Head of caudate nucleus (tissue), 42 donors: ENCODE measurements at regions not wholly inside any gene's neighbourhood (a gene's known extent, or its start where the extent isn't known, plus 50 kb on each side); places are given as distances from the start of the nearest gene placed in this dataset.

Source experiments
- DNase-seq, 42 donors: peaks; one replicate each; pipeline versions ENCODE4 v3.0.0 to v3.0.0-alpha.2; 2020 to 2021; ENCODE audit warnings: mixed read lengths in 7 of 42
- intact Hi-C: fragments of 100-400 bp; cut with DNase I; formaldehyde crosslinking; loops from one replicate; pipeline ENCODE4 v1.15.0; 2022

DNA sequence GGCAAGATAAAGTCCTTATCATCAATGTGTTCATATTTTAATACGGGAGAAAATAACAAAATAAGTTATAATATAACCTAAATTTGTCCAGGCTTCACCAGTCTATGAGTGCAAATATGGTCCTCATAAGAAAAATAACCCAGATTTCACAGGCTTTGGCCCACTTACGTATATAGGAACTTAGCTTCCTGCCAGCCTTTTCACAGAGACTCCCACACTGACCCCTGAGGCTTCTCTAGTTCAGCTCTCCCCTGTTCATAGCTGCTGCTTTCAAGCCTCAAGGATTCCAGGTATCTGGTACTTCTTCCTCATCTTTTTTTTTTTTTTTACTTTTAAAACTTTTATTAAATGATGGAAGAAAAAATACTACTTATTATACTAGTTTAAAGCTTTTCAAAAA, 74.9 kb upstream of the PELI1 start:
- intact Hi-C loops: no loop called here
- DNase-seq: no peak

DNA sequence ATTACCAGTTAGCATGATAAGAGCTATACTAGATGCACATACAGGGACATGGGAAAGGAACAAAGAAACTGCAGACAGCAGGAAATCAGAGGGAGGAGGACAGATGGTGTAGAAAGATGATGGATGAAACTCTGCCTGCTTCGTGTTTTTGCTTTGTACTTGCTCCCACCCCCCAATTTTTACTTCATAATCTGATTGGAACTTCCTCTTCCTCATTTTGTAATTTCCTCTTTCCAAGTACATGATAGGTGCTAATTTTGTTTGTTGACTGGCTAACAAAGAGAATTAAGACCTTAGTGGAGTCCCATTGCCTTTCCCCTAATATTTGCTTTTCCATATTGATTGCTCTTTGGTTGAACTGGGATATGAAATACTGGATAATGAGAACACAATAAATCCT, 76.0 kb upstream of the PELI1 start:
- peak in 1 of 42 donors; percentile 12 for DNase-seq
- intact Hi-C loops: loop anchor here (10.0 kb wide), 1 partner anchor 95 kb away; no protein-coding TSS in a partner anchor

DNA sequence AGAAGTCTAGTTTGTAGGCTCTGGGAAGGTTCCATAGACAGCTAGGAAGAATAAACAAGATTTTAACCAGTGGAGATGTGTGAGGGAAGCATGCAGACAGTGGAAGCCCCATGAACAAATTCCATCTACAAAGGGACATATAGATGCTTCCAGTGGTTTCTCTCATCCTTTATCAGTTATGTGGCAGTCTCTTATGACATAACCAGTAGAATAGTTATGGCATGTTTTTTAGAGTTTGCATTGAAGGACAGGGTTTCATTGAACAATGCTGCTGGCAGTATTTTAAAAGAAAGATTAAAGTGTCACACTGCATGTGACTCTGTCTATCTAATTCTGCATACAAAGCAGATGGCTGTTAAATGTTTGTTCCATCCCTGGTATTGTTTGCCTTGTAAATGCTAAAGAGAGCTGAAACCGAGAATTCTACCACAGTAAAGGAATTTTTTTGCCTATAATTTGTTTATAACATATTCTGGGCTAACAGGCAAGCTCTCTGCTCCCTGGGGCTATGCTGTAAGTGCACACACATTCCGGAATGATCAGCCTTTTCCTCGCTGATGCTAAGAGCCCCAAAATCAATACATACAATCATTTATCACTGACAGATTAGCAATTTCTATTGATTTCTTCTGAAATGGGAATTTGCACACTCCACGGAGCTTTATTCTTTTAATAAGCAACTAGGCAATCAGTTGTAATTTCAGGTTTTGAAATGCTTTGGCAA, 76.8 kb upstream of the PELI1 start:
- intact Hi-C loops: loop anchor here (10.0 kb wide), 1 partner anchor 94 kb away; no protein-coding TSS in a partner anchor
- no peak for DNase-seq

DNA sequence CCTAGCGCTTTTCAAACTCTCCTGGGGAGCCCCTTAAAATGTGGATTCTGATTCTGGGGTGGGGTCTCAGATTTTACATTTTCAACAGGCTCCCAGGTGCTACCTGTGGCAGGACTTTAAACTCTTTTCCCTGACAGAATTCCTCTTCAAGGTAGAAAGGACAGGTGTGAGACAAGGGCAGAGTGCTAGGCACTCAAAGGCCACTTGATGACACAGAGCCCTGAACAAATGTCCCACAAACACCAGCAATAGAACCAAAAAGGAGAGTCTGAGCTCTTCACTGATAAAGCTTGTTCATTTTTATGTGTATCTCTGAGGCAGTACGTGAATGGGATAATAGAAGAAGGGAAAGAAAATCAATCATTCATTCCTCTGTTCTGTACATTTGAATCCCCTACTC, 77.7 kb upstream of the PELI1 start:
- DNase-seq: no peak
- intact Hi-C loops: loop anchor here (10.0 kb wide), 1 partner anchor 93 kb away; no protein-coding TSS in a partner anchor

DNA sequence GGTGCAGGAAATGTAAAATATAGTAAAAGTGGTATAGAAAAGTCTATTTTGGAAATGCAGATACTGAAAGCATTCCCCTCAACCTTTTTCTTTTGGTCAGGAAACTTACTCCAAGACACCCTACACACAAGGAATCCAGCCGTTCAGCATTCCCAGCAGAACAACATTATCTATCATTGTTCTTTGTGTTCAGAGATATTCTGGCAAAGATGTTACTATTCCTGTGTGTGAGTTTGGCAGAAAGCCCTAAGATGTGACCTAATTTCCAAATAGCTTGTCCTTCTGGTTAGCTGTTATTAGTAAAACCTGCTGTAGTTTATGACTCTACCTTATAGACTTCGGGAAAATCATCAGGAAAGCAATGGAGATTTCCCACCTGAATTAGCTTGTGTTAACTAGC, 78.1 kb upstream of the PELI1 start:
- intact Hi-C loops: loop anchor here (10.0 kb wide), 1 partner anchor 92 kb away; no protein-coding TSS in a partner anchor
- DNase-seq: peak in 3 of 42 donors; percentile 5 to 35 (median 25)

DNA sequence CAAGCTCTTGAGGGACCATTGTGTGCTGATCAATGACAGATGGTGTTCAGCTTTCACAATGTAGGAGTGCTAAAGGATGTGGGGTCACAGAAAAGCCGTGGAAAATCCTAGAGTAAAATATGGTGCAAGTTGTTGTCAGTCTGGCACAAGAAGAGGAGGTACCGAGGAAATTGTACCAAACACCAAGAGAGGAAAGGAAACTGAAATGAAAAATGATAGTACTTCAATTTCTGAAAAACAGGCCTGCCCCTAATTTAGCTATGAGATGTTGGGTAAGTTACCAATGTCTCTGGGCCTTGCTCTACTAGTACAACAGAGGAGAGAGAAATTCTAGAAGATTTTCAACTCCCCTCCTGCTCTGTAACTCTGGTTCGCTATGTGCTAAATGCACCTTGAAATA, 78.8 kb upstream of the PELI1 start:
- intact Hi-C loops: loop anchor here (10.0 kb wide), 1 partner anchor 92 kb away; no protein-coding TSS in a partner anchor

DNA sequence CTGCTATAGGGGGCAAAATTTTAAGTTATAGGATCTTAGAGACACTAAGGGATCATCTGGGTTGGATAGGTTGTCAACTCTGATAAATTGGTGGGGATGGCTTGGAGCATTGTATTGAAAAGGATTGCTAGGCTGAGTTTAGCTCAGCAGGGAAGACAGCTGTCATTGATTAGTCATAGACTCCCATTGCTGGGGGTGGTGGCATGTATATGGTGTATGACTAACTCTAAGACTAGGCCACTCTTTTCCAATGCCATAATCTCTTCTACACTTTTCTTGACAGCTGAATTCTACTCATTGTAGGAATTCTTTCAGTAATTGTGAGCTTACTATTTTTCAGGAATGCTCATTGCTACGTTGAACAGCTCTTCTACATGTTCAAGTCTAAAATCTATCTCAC, 81.3 kb upstream of the PELI1 start:
- intact Hi-C loops: loop anchor here (5.0 to 10.0 kb wide), 2 partner anchors 83 to 89 kb away; partner anchors contain the start of gene PELI1
- peak in 10 of 42 donors; percentile 27 to 71 (median 44) for DNase-seq

More for the DNA sequence above, 78.8 kb upstream of the PELI1 start:
- DNase-seq: no peak

DNA sequence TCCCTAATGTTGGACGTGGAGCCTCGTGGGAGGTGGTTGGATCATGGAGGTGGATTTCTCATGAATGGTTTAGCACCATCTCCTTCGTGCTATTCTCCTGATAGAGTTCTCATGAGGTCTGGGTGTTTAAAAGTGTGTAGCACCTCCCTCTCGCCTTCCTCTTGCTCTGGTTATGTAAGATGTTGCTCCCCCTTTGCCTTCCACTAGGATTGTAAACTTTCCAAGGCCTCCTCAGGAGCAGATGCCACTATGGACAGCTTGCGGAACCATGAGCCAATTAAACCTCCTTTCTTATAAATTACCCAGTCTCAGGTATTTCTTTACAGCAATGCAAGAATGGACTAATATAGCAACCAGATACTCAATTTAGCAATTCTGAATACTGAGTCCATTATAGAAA, 82.4 kb upstream of the PELI1 start:
- intact Hi-C loops: loop anchor here (5.0 to 10.0 kb wide), 2 partner anchors 84 to 88 kb away; partner anchors contain the start of gene PELI1
- no peak for DNase-seq

DNA sequence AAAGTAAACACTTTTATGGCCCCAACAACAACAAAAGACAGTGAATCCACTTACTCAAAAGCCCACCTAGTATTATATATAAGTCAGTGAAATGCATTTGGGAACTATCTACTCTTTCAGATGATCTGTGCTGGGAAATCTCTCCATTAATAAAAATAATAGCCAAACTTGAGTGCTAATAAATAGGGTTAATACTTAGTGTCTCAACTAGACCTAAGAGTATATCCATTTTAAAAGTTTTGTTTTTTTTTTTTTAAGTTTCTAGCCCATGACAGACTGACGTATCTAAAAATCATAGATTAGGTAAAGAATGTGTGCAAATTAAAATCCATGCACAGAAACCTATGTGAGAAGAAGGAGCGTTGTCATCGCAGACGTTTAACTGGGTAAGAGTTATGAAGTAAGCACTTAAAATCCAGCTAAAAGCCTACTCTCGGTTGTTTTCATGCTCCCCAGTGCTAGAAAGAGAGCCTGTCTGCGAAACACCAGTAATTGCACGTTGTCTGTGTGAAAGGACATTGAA, 83.4 kb upstream of the PELI1 start:
- DNase-seq: no peak
- intact Hi-C loops: loop anchor here (5.0 to 10.0 kb wide), 2 partner anchors 85 to 87 kb away; partner anchors contain the start of gene PELI1

DNA sequence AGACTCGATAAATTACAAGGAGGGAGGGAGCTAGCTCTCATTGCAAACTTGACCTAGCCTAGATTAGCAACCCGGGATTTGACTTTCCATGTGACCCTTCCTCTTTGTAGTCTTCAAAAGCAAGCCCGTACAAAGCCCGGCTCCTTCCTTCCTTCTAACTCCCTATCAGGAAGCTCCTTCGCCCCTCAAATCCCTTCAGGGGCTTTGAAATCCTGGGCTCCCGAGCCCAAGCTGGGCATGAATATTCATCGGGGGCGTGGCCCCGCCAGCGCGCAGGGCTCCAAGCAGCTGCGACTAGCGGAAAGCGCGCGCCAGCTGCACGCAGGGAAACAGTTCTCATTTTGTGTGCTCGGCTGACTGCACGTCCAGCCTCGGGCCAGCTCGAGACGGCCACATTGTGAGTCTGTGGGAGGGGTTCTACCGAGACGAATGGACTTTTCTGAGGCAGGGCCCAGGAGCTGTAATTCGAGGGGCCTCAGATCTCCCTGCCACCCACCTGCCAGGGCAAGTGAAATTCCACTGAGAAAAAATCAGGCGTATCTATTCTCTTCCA, 84.0 kb upstream of the PELI1 start:
- intact Hi-C loops: loop anchor here (5.0 to 10.0 kb wide), 2 partner anchors 86 to 87 kb away; partner anchors contain the start of gene PELI1
- DNase-seq: peak; percentile 86 to 97 (median 93)

DNA sequence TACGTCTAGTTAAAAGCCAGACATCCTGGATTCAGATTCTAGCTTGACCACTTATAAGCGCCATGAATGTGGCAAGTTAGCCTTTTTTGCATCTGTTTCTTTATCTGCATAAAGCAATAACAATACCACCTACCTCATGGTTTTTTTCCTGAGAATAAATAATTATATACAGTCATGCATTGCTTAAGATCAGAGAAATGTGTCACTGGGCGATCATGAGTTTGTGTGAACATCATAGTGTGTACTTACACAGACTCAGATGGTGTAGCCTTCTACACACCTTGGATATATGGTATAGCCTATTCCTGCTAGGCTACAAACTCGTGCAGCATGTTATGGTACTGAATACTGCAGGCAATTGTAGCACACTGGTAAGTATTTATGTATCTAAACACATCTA, 84.7 kb upstream of the PELI1 start:
- peak in 1 of 42 donors; percentile 10 for DNase-seq

DNA sequence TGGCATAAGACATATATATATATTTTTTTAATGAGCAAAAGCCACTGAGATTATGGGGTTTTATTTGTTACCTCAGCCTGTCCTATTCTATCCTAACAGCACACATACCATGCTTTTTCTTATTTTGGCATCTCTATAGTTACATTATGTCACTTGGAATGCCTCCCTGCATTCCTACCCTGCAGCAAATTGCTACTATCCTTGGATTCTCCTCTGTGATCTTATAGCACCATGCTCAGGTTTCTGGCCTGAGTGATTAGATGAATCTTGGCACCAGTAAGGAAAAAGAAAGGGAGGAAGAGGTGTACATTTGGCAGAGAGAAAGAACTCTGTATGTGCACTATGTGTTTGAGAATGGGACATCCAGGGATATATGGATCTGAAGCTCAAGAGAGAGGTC, 86.3 kb upstream of the PELI1 start:
- intact Hi-C loops: no loop called here

More for the DNA sequence above, 84.7 kb upstream of the PELI1 start:
- intact Hi-C loops: loop anchor here (5.0 to 10.0 kb wide), 2 partner anchors 86 to 87 kb away; partner anchors contain the start of gene PELI1

DNA sequence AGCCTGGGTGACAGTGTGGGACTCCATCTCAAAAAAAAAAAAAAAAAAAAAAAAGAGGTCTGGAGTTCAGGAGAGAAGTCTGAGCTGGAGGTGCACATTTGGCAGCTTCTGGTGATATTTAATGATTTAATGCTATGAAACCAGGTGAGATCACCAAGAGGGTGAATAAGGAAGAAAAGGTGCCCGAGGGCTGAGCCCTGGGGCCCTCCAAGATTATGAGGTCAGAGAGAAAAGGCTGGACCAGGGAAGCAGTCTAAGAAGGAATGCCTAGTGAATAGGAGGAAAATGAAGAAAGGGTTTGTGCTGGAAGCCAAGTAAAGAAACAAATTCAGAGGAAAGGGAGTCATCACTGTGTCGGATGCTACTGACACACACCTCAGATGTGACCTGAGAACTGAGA, 88.0 kb upstream of the PELI1 start:
- intact Hi-C loops: no loop called here
- no peak for DNase-seq

More for the DNA sequence above, 86.3 kb upstream of the PELI1 start:
- DNase-seq: no peak

DNA sequence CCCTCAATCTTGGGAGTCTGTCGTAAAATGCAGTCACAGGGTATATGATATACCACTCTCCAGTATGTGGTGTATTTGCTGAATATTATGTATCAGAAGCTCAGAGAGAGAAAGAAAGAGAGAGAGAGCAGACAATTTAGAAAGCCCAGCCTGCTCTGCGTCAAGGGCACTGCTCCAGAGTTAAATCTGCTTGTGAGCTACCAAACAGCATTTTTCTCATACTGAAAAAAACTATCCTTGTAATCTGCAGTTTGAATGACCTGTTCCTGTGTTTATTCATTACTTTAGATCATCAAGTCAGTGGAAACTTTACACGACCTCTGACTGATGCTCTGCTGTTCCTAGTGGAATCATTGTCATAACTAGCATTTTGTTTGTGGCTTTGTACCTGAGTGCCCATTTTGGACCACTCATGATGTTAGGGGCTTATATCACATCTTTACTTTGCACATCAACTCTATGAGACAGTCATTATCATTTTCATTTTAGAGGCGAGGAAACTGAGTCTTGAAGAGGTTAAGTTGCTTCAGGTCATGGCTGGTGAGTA, 89.2 kb upstream of the PELI1 start:
- intact Hi-C loops: no loop called here
- DNase-seq: peak in 1 of 42 donors; percentile 10

DNA sequence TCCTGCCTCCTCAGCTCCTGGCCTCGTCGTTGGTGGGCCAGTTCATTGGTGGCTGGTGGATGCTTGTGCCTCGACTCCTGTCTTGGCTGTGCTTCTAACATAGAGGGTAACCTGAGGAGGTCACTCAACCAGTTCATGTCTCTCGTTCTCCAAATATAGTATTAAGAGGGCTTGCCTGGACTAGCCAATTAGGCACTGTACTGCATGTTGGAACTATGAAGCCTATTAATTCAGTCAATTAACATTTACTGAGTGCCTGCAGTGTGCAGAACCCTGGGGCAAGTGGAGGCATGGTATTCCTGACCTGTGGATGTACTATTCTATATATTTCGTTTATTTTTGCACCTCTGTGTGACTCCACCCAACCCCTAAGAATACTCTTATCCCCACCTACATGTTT, 89.9 kb upstream of the PELI1 start:
- DNase-seq: peak in 1 of 42 donors; percentile 16
- intact Hi-C loops: no loop called here

DNA sequence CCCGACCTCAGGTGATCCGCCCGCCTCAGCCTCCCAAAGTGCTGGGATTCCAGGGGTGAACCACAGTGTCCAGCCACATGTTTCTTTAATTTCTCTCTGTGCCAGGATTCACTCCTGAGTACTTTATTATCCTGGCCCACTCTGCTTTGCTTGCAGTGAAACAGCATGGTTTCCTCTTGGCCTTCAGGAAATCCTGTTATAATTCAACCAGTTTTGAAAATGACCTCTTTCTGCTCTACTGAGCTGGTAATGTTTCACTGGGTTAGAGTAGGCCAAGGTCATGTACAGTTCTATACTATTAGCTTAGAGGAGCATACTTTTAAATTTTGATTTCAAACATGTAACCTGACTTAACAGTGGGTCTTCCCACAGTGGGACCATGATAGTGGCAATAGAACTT, 90.6 kb upstream of the PELI1 start:
- intact Hi-C loops: no loop called here

DNA sequence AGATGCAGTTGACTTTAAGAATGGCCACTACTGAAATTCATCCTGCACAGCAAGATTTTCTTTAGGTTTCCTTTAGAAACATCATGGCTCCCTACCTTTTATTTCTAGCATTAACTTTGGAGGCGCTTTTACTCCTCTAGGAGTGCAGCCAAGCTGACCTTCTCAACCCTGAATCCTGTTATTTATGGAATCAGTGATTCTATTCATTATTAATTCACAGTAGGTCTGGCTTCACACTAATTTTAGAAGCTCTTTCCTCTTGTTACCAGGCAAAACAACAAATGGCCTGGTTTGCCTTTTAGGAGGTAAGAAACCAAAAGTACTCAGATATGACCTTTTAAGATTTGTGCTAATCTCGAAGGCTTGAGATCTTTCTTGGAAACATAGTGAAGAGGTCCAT, 93.0 kb upstream of the PELI1 start:
- DNase-seq: no peak
- intact Hi-C loops: no loop called here

More for the DNA sequence above, 90.6 kb upstream of the PELI1 start:
- DNase-seq: peak in 1 of 42 donors; percentile 30

DNA sequence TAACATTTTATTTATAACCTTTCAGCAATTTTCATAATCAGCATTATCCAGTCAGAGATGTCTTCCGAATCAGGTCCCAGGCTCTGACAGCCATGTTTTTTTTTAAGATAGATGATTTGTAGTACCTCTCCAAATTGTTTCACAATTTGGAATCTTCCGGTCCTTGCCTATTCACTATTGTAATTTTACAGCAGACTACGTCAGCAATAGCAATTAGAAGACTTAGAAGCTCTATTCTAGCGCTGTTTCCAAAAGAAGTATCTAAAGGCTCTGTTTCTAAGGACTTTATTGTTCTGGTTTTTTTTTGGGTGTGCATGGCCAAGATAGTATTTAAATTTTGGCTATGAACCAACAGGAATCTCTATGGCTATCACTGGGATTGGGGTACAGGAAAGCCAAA, 94.6 kb upstream of the PELI1 start:
- intact Hi-C loops: no loop called here

More for the DNA sequence above, 94.6 kb upstream of the PELI1 start:
- no peak for DNase-seq
